Esophagus muscularis mucosa (tissue), 3 donors: ENCODE measurements at regions not wholly inside any gene's neighbourhood (a gene's known extent, or its start where the extent isn't known, plus 50 kb on each side); places are given as distances from the start of the nearest gene placed in this dataset.

Experiments
- POLR2AphosphoS5 ChIP-seq, 2 donors: sonication (generic); formaldehyde crosslinking; IDR thresholded peaks; one replicate each; pipeline ENCODE4 v1.6.1; 2017; ENCODE audit warnings: antibody characterized with exemption in 2 of 2
- TF ChIP-seq, protein P1 (sequence below), 3 experiments: fragments of 200-600 bp in 2 of 3; fragments of 450-650 bp in 1 of 3; sonication (generic) in 2 of 3; IDR thresholded peaks; one replicate each; pipeline ENCODE4 v1.5.1; 2017 to 2019; ENCODE audit warnings: antibody characterized with exemption in 3 of 3, mild to moderate bottlenecking in 2 of 3, moderate library complexity in 1 of 3

DNA sequence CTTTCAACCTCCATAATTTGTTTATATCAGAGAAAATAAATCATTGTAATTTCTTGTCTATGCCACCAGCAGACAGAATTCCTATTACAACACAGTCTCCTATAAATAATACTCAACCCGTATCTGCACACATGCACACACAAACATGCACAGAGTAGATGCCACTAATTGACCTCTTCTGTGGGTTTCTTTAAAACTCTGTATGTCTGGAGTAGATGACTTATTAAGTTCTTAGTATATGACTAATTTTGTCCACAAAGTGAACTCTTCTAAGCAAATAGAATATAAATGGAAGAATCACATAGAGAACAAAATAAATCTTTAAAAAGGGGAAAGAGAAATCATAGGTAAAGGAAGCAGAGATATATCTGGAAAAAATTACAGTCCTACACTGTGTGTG, 452.3 kb downstream of the MTRR start:
- TF ChIP-seq POLR2AphosphoS5 (IDR thresholded peaks at IDR 0.05) = no peak
- TF ChIP-seq, protein P1, sequence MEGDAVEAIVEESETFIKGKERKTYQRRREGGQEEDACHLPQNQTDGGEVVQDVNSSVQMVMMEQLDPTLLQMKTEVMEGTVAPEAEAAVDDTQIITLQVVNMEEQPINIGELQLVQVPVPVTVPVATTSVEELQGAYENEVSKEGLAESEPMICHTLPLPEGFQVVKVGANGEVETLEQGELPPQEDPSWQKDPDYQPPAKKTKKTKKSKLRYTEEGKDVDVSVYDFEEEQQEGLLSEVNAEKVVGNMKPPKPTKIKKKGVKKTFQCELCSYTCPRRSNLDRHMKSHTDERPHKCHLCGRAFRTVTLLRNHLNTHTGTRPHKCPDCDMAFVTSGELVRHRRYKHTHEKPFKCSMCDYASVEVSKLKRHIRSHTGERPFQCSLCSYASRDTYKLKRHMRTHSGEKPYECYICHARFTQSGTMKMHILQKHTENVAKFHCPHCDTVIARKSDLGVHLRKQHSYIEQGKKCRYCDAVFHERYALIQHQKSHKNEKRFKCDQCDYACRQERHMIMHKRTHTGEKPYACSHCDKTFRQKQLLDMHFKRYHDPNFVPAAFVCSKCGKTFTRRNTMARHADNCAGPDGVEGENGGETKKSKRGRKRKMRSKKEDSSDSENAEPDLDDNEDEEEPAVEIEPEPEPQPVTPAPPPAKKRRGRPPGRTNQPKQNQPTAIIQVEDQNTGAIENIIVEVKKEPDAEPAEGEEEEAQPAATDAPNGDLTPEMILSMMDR (IDR thresholded peaks at IDR 0.05) = no peak
